ENCODE measurements at regions not wholly inside any gene's neighbourhood (a gene's known extent, or its start where the extent isn't known, plus 50 kb on each side); places are given as distances from the start of the nearest gene placed in this dataset.
"Not testable (repeated sequence)": the region's sequence is repeated elsewhere in the genome, so short reads cannot be mapped to it uniquely, and the experiment has no call there.

DNA sequence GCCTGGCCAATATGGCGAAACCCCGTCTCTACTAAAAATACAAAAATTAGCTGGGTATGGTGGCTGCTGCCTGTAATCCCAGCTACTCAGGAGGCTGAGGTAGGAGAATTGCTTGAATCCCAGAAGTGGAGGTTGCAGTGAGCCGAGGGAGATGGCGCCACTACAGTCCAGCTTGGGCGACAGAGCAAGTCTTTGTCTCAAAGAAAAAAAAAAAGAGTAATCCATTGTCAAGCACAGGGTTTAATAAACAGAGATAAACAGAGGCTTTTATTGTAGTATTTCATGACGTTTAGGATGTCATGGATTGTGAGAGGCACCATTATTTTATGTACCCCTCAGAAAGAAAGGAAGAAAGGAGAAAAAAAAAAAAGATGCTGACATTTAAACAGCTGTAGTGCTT lies 75.2 kb upstream of the RNU2-1 start:
- no peaks in the 10 kb centered on the region for H3K27me3 Mint-ChIP-seq
- H3K9me3 Mint-ChIP-seq: no peaks in the 10 kb centered on the region
- H3K4me1 Mint-ChIP-seq: peaks cover 0 to 7% (median 0%) of the 10 kb centered on the region in 3 donors
- no peaks in the 10 kb centered on the region for H3K36me3 Mint-ChIP-seq
- H3K4me3 Mint-ChIP-seq: peak overlapping the region in 1 of 8 donors; percentile 12
- ATAC-seq (ENCODE audit: low read depth in 2 of 2) (no peak), DNase-seq (no peak)
- H3K27ac Mint-ChIP-seq: peak overlapping the region in 2 of 6 donors; percentile 66 to 73

GRCh38 chr17:43304792-43305191 lies 71.0 kb upstream of the RNU2-1 start:
- not testable (repeated sequence) for ATAC-seq (ENCODE audit: low read depth in 2 of 2); H3K9me3 Mint-ChIP-seq; DNase-seq

DNA sequence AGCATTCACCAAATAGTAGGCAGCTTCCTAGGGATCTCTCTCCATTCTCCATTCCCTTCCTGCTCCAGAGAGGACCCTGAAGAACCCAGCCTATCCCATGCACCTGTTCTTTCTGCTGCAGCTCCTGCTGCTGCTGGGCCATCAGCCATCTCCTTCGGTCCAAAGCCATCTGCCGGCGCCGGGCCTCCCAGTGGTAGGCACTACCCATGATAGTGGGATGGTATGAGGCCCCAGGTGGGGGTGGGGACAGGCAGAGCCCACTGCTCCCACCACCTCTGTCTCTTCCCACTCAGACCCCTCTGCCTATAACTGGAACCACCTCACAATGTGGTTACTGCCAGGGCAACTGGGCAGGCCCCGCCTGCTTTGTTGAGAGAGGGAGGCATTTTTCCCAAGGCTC lies 69.3 kb upstream of the RNU2-1 start:
- H3K36me3 Mint-ChIP-seq; H3K27ac Mint-ChIP-seq; H3K4me1 Mint-ChIP-seq; ATAC-seq (ENCODE audit: low read depth in 2 of 2); H3K27me3 Mint-ChIP-seq; H3K4me3 Mint-ChIP-seq; DNase-seq; H3K9me3 Mint-ChIP-seq: not testable (repeated sequence)

More at GRCh38 chr17:43304792-43305191, 71.0 kb upstream of the RNU2-1 start:
- H3K27ac Mint-ChIP-seq, H3K27me3 Mint-ChIP-seq, H3K4me3 Mint-ChIP-seq, H3K4me1 Mint-ChIP-seq, H3K36me3 Mint-ChIP-seq: not testable (repeated sequence)

- H3K36me3 Mint-ChIP-seq, H3K4me1 Mint-ChIP-seq, DNase-seq, H3K4me3 Mint-ChIP-seq, H3K27ac Mint-ChIP-seq, H3K27me3 Mint-ChIP-seq, H3K9me3 Mint-ChIP-seq: not testable (repeated sequence)
- peak in 1 of 2 donors; percentile 32 for ATAC-seq (ENCODE audit: low read depth in 2 of 2)
Observed at GRCh38 chr17:43299300-43300076, 65.7 kb upstream of the RNU2-1 start.

DNA sequence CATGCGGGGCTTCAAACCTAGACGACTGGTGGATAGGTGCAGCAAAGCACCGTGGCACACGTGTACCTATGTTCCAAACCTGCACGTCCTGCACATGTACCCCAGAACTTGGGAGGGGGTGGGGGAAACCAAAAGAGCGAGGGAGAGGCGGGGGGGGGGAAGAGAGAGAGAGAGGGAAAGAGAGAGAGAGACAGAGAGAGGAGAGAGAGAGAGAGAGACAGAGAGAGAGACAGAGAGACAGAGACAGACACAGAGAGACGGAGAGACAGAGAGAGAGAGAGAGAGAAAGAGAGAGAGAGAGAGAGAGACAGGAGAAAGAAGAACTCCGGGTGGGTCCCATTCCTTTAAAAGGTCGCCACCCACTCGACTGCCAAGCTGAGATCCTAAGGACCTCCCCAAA lies 55.9 kb upstream of the RNU2-1 start:
- not testable (repeated sequence) for H3K36me3 Mint-ChIP-seq; H3K9me3 Mint-ChIP-seq; H3K27me3 Mint-ChIP-seq; DNase-seq; H3K4me1 Mint-ChIP-seq; H3K4me3 Mint-ChIP-seq; H3K27ac Mint-ChIP-seq; ATAC-seq (ENCODE audit: low read depth in 2 of 2)

- H3K27me3 Mint-ChIP-seq; H3K9me3 Mint-ChIP-seq; DNase-seq; ATAC-seq (ENCODE audit: low read depth in 2 of 2); H3K36me3 Mint-ChIP-seq; H3K4me1 Mint-ChIP-seq: not testable (repeated sequence)
- Mint-ChIP-seq H3K27ac (peak overlapping the region in 5 of 6 donors; percentile 14 to 98 (median 86)), H3K4me3 (peak overlapping the region in 6 of 8 donors; percentile 40 to 82 (median 68))
Observed at GRCh38 chr17:43283606-43284005, 49.8 kb upstream of the RNU2-1 start.
